ENCODE measurements at regions not wholly inside any gene's neighbourhood (a gene's known extent, or its start where the extent isn't known, plus 50 kb on each side); places are given as distances from the start of the nearest gene placed in this dataset.

DNA sequence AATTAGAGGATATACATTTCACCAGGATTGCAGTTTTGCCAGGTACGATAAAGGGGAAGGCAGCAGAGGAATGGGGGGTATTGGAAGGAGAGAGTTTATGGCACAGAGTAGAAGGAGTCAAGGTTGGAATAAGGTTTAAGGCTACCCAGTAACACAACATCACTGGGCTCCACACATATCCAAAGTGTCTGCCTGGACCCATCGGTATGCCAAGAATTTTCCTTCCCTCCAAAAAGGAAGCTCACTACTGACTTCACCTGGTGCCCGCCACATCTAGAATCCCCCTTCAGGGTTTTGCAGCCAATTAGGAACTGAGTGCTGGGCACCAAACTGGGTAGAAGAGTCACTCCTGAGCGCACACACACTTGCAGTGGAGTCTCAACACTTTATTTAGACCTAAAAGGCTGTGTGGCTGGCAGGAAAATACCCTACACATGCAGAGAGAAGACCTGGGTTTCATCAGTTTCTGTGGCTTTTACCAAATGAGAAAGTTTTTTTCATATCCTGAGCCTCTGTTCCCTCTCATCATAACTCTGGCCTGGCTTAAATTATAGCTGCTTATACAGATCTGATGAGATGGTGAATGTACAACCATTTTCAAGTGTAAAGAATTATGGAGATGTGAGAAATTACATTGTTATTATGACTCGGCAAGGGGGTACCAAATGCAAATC lies 190.8 kb upstream of the LPP start:
- H3K36me3 ChIP-seq (ENCODE audit: control insufficient read depth, insufficient read depth, low read length): no peaks in the 10 kb centered on the region
- no peaks in the 10 kb centered on the region for H3K27me3 ChIP-seq (ENCODE audit: control insufficient read depth, insufficient read depth, low read length)
- no peak for TF ChIP-seq CTCF (IDR thresholded peaks at IDR 0.05; ENCODE audit: insufficient read depth, low read length, severe bottlenecking)
- no peak for FAIRE-seq
- no peak for DNase-seq (ENCODE audit: low read depth)
- no peak overlapping the region for H3K4me3 ChIP-seq (ENCODE audit: low read depth, low read length)

DNA sequence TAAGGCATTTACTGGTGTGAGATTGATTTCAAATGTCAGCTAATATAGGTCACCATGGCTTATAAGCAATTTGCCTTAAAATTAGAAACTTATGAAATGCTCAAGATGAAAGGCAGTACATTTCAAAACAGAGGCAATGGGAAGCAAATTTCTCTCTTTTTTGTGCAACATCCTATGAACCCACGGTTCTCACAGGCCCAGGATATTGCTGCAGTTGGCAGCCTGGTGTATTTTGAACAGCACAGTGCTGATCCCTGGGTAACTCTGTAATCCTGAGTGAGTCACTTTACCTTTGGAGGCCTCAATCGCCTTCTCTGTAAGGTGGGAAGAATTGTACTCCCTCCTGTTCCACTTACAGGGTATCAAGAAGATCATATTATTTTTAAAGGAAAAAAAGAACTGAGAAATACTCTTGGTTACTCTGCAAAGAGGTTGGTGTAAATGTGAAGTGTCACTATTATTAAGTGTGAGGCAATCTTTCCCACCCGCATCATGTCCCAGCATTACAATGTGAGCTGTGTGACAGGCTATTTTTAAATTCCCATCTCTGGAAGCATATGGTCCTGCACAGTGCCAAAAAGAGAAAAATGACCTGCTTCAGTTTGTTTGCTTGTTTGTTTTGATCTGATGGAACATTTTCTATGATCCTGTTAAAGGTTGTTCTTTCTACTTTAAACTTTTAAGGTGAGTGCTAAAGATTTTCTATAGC lies 190.1 kb upstream of the LPP start:
- Histone ChIP-seq H3K27me3 (ENCODE audit: control insufficient read depth, insufficient read depth, low read length) (no peaks in the 10 kb centered on the region), H3K36me3 (ENCODE audit: control insufficient read depth, insufficient read depth, low read length) (no peaks in the 10 kb centered on the region), H3K4me3 (ENCODE audit: low read depth, low read length) (no peak overlapping the region)
- FAIRE-seq (no peak), DNase-seq (ENCODE audit: low read depth) (no peak)
- TF ChIP-seq CTCF (IDR thresholded peaks at IDR 0.05; ENCODE audit: insufficient read depth, low read length, severe bottlenecking): no peak

GRCh38 chr3:187964760-187965159 lies 189.2 kb upstream of the LPP start:
- DNase-seq (ENCODE audit: low read depth) (no peak), FAIRE-seq (no peak)

DNA sequence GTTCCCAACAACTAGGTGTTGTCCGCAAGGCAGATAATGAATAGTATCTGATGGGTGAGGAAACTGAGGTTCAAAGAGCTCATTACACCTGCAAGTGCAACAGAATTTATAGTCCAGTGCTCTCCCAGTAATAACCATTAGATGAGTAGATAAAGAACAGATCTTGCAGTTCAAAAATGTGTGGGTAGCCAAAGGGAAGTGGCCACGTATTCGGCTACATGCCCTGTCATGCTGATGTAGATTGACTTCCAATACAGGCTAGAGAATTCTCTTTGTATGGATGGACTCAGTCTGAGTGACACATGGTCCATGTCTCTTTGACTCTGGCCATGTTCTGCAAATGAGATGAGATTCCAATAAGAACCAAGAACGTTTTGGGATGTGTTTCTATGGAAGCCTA lies 187.9 kb upstream of the LPP start:
- Histone ChIP-seq H3K27me3 (ENCODE audit: control insufficient read depth, insufficient read depth, low read length) (no peaks in the 10 kb centered on the region), H3K36me3 (ENCODE audit: control insufficient read depth, insufficient read depth, low read length) (no peaks in the 10 kb centered on the region), H3K4me3 (ENCODE audit: low read depth, low read length) (no peak overlapping the region)
- FAIRE-seq (no peak), DNase-seq (ENCODE audit: low read depth) (no peak)
- no peak for TF ChIP-seq CTCF (IDR thresholded peaks at IDR 0.05; ENCODE audit: insufficient read depth, low read length, severe bottlenecking)

More at GRCh38 chr3:187964760-187965159, 189.2 kb upstream of the LPP start:
- TF ChIP-seq CTCF (IDR thresholded peaks at IDR 0.05; ENCODE audit: insufficient read depth, low read length, severe bottlenecking): no peak
- Histone ChIP-seq H3K27me3 (ENCODE audit: control insufficient read depth, insufficient read depth, low read length) (no peaks in the 10 kb centered on the region), H3K4me3 (ENCODE audit: low read depth, low read length) (no peak overlapping the region), H3K36me3 (ENCODE audit: control insufficient read depth, insufficient read depth, low read length) (no peaks in the 10 kb centered on the region)

- FAIRE-seq (no peak), DNase-seq (ENCODE audit: low read depth) (no peak)
- no peak for TF ChIP-seq CTCF (IDR thresholded peaks at IDR 0.05; ENCODE audit: insufficient read depth, low read length, severe bottlenecking)
- Histone ChIP-seq H3K36me3 (ENCODE audit: control insufficient read depth, insufficient read depth, low read length) (no peaks in the 10 kb centered on the region), H3K27me3 (ENCODE audit: control insufficient read depth, insufficient read depth, low read length) (no peaks in the 10 kb centered on the region), H3K4me3 (ENCODE audit: low read depth, low read length) (no peak overlapping the region)
These were observed 187.1 kb upstream of the LPP start for GRCh38 chr3:187966636-187967406.
